MCF 10A (cell line): ENCODE measurements at regions not wholly inside any gene's neighbourhood (a gene's known extent, or its start where the extent isn't known, plus 50 kb on each side); places are given as distances from the start of the nearest gene placed in this dataset.
"Not testable (repeated sequence)": the region's sequence is repeated elsewhere in the genome, so short reads cannot be mapped to it uniquely, and the experiment has no call there.

Source experiments
- BruUV-seq: library from RNA; stranded (reverse); fragments of 400-500 nt; replicated peaks from 2 replicates; lab custom pipeline; 2021; lab: Mats Ljungman, UMichigan
- CTCF ChIA-PET: fragments of 300-600 bp; sonication (Branson Sonifier 250); formaldehyde crosslinking; extraction: SDS; loops from one replicate; lab custom pipeline; 2021; ENCODE audit warnings: antibody characterized with exemption, inconsistent platforms; lab: Yijun Ruan, JAX
- POLR2A ChIA-PET: fragments of 300-600, 350-650 bp; sonication (Branson Sonifier 250); formaldehyde crosslinking; extraction: SDS; loops from one replicate; lab custom pipeline; 2020; ENCODE audit warnings: antibody characterized with exemption, inconsistent platforms; lab: Yijun Ruan, JAX
- DNase-seq: peaks from one replicate; pipeline ENCODE4 v3.0.0-alpha.2; 2018; ENCODE audit not compliant: unreplicated experiment
- H3K27ac Mint-ChIP-seq: one replicate; pipeline ENCODE4 v1.8.0; 2022; ENCODE audit warnings: mild to moderate bottlenecking, low read depth, mixed read lengths; ENCODE audit not compliant: unreplicated experiment
- H3K27me3 Mint-ChIP-seq: one replicate; pipeline ENCODE4 v1.8.0; 2022; ENCODE audit warnings: mixed read lengths; ENCODE audit not compliant: insufficient read depth, unreplicated experiment
- H3K36me3 Mint-ChIP-seq: one replicate; pipeline ENCODE4 v1.8.0; 2022; ENCODE audit warnings: mild to moderate bottlenecking, moderate library complexity, mixed read lengths; ENCODE audit not compliant: insufficient read depth, unreplicated experiment
- H3K4me1 Mint-ChIP-seq: one replicate; pipeline ENCODE4 v1.8.0; 2022; ENCODE audit warnings: mixed read lengths; ENCODE audit not compliant: insufficient read depth, unreplicated experiment
- H3K4me3 Mint-ChIP-seq: one replicate; pipeline ENCODE4 v1.8.0; 2022; ENCODE audit warnings: mild to moderate bottlenecking, moderate library complexity, mixed read lengths; ENCODE audit not compliant: unreplicated experiment
- H3K9me3 Mint-ChIP-seq: one replicate; pipeline ENCODE4 v1.8.0; 2022; ENCODE audit warnings: mixed read lengths; ENCODE audit not compliant: unreplicated experiment
- intact Hi-C: fragments of 100-400 bp; cut with micrococcal nuclease; formaldehyde crosslinking; loops from 2 replicates; pipeline ENCODE4 v1.14.1; 2022
- TF ChIP-seq, protein P1 (sequence below): fragments of 200-600 bp; IDR thresholded peaks from one replicate; pipeline ENCODE4 v1.8.0; 2022; ENCODE audit warnings: antibody characterized with exemption, mild to moderate bottlenecking; ENCODE audit not compliant: unreplicated experiment

DNA sequence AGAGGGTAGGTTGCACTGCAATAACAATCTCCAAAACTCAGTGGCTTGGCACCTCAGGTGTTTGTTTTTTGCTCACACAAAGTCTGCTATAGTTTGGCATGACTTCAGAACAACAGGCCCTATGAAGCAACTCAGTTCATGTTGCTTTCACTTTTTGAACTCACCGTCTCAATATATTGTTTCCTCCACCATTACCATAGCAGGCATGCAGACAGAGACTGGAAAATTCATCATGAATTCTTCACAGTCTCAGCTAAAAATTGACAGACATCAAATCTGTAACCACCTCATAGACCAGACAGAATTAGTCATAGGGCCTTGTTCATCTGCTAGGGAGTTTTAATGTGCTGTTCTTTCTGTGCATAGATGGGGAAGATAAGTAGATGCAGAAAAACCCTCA, 161.4 kb upstream of the POU1F1 start:
- Mint-ChIP-seq H3K36me3 (no peaks in the 10 kb centered on the region), H3K4me1 (peaks cover 18% of the 10 kb centered on the region), H3K4me3 (peak overlapping the region; percentile 12), H3K27ac (no peak overlapping the region), H3K27me3 (no peaks in the 10 kb centered on the region), H3K9me3 (peaks cover 8% of the 10 kb centered on the region)
- TF ChIP-seq, protein P1, sequence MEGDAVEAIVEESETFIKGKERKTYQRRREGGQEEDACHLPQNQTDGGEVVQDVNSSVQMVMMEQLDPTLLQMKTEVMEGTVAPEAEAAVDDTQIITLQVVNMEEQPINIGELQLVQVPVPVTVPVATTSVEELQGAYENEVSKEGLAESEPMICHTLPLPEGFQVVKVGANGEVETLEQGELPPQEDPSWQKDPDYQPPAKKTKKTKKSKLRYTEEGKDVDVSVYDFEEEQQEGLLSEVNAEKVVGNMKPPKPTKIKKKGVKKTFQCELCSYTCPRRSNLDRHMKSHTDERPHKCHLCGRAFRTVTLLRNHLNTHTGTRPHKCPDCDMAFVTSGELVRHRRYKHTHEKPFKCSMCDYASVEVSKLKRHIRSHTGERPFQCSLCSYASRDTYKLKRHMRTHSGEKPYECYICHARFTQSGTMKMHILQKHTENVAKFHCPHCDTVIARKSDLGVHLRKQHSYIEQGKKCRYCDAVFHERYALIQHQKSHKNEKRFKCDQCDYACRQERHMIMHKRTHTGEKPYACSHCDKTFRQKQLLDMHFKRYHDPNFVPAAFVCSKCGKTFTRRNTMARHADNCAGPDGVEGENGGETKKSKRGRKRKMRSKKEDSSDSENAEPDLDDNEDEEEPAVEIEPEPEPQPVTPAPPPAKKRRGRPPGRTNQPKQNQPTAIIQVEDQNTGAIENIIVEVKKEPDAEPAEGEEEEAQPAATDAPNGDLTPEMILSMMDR: no peak
- ChIA-PET CTCF (no interaction called here), POLR2A (no interaction called here)
- BruUV-seq: no TSS peak
- intact Hi-C loops: no loop called here
- DNase-seq: peak; percentile 38

DNA sequence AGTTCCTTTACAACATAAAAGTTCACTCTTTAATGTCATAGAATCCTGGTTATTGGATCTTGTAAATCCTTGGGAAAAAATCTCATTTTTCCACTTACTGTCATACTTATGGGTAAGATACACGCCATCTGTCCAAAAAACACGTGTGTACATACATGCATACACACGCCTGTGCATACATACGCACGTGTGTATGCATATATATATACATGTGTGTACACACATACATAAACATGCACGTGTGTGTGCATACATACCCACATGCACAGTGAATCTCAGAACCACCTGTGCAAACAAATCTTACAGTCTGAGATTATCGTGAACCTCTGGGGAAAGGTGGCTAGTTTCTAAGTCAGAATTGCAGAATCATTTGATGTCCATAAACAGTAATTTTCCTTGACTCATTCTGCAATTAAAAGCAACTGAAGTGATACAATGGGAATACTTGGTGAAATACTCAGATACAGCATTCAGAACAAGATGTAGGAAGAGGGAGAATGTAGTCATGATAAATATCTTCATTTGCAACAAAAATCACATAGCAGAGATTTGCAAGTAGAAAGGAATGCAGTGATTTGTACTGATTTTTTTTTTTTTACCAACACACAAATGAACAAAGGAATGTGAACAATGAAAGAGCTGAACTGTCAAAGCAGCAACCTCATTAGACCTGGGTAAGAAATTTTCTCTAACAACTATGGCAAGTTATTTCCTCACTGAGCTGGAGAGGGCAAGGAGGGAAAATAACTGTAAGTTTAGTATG, 160.6 kb upstream of the POU1F1 start:
- CTCF ChIA-PET: interaction anchor here (1.0 kb wide), 1 partner anchor 67 kb away, joined by 4 read pairs; no protein-coding TSS in a partner anchor
- no peak overlapping the region for H3K27ac Mint-ChIP-seq
- TF ChIP-seq, protein P1: no peak
- H3K27me3 Mint-ChIP-seq: no peaks in the 10 kb centered on the region
- no peak for DNase-seq
- POLR2A ChIA-PET: no interaction called here
- peaks cover 18% of the 10 kb centered on the region for H3K4me1 Mint-ChIP-seq
- peaks cover 8% of the 10 kb centered on the region for H3K9me3 Mint-ChIP-seq
- BruUV-seq: no TSS peak
- no peaks in the 10 kb centered on the region for H3K36me3 Mint-ChIP-seq
- no peak overlapping the region for H3K4me3 Mint-ChIP-seq
- intact Hi-C loops: no loop called here

DNA sequence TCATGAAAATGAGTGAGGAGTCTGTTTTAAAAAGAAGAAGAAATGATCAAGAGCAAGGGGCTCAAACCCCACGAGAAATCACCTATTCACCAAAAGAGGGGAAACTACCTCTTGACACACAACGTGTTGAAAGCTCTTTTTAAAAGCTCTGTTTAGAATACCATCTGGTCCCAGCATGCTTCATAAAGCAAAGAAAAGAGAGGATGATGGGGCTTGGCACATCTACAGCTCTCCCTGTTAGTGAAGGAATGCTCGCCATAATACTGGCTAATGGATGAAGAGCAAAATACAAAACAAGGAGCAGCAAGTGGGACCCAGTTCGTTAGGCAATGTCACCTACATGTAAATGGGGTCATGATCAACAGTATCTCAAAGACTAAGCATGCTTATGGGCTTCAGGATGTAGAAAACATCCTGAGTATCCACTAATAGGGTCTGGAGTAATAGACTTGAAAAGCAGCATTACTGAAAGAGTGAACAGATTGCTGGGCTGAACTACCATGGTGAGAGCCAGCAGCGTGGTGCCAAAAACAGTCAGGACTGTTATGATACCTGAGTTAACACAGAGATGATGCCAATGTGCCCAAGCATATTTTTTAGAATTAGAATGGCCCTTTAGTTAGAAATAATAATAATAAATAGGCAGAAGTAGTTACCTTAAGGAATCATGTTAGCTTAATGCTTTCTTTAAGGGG, 159.7 kb upstream of the POU1F1 start:
- ChIA-PET CTCF (interaction anchor here (0.5 to 1.0 kb wide), 2 partner anchors 52 to 68 kb away, joined by 3 to 4 read pairs; no protein-coding TSS in a partner anchor), POLR2A (no interaction called here)
- no peaks in the 10 kb centered on the region for H3K36me3 Mint-ChIP-seq
- BruUV-seq: no TSS peak
- H3K27me3 Mint-ChIP-seq: no peaks in the 10 kb centered on the region
- H3K4me1 Mint-ChIP-seq: peaks cover 18% of the 10 kb centered on the region
- no peak overlapping the region for H3K4me3 Mint-ChIP-seq
- intact Hi-C loops: no loop called here
- no peak overlapping the region for H3K27ac Mint-ChIP-seq
- TF ChIP-seq, protein P1: no peak
- DNase-seq: no peak
- peaks cover 8% of the 10 kb centered on the region for H3K9me3 Mint-ChIP-seq

DNA sequence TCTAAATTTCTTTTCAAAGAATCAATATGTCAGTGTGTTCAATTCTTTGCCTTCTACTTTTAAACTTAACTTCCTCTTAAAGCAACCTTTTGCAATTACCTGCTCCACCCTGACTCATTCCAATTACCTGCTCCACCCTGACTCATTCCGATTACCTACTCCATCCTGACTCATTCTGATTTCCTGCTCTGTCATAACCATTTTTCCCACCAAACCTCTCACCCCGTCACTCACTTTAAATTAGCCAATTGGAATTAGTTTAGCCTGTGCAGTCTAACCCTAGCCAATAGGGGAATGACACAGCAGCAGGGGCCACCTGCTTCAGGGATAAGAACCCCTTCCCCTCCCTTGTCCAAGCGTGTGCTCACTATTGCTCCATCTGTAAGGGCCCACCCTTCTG, 157.1 kb upstream of the POU1F1 start:
- POLR2A ChIA-PET, intact Hi-C loops, BruUV-seq, H3K4me3 Mint-ChIP-seq, CTCF ChIA-PET, H3K27me3 Mint-ChIP-seq, H3K27ac Mint-ChIP-seq, H3K9me3 Mint-ChIP-seq, H3K36me3 Mint-ChIP-seq: not testable (repeated sequence)
- DNase-seq: peak; percentile 20
- H3K4me1 Mint-ChIP-seq: peaks cover 18% of the 10 kb centered on the region
